T-helper 17 cell (primary cell): ENCODE measurements at regions not wholly inside any gene's neighbourhood (a gene's known extent, or its start where the extent isn't known, plus 50 kb on each side); places are given as distances from the start of the nearest gene placed in this dataset.

Source experiments
- ATAC-seq: fragments of 150-1000 bp; cut with Tn5 transposase; 2 replicates; pipeline ENCODE4 v1.10.0; 2021; ENCODE audit warnings: mild to moderate bottlenecking, moderate library complexity
- DNase-seq, 3 donors: peaks; one replicate each; pipeline versions ENCODE4 v3.0.0 to v3.0.0-alpha.2; 2020 to 2021
- H3K9me3 ChIP-seq: one replicate; pipeline ENCODE4 v1.7.0; 2013; ENCODE audit warnings: low read length, mild to moderate bottlenecking; ENCODE audit not compliant: control insufficient read depth, poor library complexity, severe bottlenecking
- H3K27ac Mint-ChIP-seq: one replicate; pipeline ENCODE4 v1.8.0; 2022; ENCODE audit warnings: mild to moderate bottlenecking, moderate library complexity, mixed read lengths
- H3K27me3 Mint-ChIP-seq: one replicate; pipeline ENCODE4 v1.8.0; 2022; ENCODE audit warnings: mixed read lengths
- H3K36me3 Mint-ChIP-seq: one replicate; pipeline ENCODE4 v1.8.0; 2022; ENCODE audit warnings: low read depth, mixed read lengths
- H3K4me1 Mint-ChIP-seq: one replicate; pipeline ENCODE4 v1.8.0; 2022; ENCODE audit warnings: mild to moderate bottlenecking, mixed read lengths
- H3K4me3 Mint-ChIP-seq: one replicate; pipeline ENCODE4 v1.8.0; 2022; ENCODE audit warnings: mild to moderate bottlenecking, moderate library complexity, mixed read lengths

DNA sequence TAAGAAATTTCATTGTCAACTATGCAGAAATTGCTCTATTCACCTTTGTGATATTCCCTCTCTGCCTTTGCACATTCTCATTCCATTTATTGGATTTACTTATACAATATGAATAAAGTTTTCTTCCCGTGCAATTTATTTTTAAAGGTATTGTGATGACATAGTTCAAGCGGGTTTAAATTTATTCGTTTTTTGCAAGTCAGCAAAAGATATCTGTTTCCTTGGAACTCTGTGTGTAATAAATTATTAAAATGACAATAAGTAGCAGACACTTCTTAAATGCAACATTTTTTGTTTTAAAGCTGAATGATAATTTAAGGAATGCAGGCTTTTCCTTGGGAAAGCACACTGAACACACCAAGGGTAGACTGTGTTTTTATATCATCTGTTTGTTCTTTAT is 143.1 kb downstream of the SLC41A2 start:
- no peaks in the 10 kb centered on the region for H3K4me1 Mint-ChIP-seq
- H3K4me3 Mint-ChIP-seq = no peak overlapping the region
- DNase-seq (no peak), ATAC-seq (no peak)
- no peak overlapping the region for H3K27ac Mint-ChIP-seq
- no peaks in the 10 kb centered on the region for H3K27me3 Mint-ChIP-seq
- H3K9me3 ChIP-seq = no peaks in the 10 kb centered on the region
- peaks cover 2% of the 10 kb centered on the region for H3K36me3 Mint-ChIP-seq
